AG10803 (cell line): ENCODE measurements at regions not wholly inside any gene's neighbourhood (a gene's known extent, or its start where the extent isn't known, plus 50 kb on each side); places are given as distances from the start of the nearest gene placed in this dataset.

Experiments
- DNase-seq: peaks from one replicate; pipeline ENCODE4 v3.0.0; 2010; ENCODE audit warnings: low read depth
- H3K4me3 ChIP-seq: 2 replicates; pipeline ENCODE4 v1.5.1; 2011; ENCODE audit warnings: mild to moderate bottlenecking, low read length, control low read depth
- TF ChIP-seq, protein P1 (sequence below): conservative IDR thresholded peaks from 2 replicates; pipeline ENCODE4 v1.5.1; 2011; ENCODE audit warnings: mild to moderate bottlenecking, low read length, control low read depth, inconsistent platforms

DNA sequence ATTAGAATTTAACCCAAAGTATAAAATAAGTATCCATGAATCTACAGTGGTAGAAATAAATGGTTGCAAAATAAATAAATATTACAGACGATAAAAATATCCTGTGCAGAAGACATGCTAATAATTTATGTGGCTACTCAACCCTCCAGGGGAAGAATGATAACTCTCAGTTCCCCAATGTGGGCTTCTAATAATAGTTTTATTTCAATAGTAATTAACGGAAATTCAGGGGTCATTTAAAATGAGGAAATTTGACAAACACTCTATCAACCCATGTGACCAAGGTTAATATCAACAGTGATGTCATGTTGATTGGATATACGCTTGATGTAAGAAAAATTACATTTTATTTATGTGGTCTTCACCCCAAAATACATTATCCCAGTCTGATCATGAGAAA, 1082.6 kb upstream of the LRRTM3 start:
- TF ChIP-seq, protein P1, sequence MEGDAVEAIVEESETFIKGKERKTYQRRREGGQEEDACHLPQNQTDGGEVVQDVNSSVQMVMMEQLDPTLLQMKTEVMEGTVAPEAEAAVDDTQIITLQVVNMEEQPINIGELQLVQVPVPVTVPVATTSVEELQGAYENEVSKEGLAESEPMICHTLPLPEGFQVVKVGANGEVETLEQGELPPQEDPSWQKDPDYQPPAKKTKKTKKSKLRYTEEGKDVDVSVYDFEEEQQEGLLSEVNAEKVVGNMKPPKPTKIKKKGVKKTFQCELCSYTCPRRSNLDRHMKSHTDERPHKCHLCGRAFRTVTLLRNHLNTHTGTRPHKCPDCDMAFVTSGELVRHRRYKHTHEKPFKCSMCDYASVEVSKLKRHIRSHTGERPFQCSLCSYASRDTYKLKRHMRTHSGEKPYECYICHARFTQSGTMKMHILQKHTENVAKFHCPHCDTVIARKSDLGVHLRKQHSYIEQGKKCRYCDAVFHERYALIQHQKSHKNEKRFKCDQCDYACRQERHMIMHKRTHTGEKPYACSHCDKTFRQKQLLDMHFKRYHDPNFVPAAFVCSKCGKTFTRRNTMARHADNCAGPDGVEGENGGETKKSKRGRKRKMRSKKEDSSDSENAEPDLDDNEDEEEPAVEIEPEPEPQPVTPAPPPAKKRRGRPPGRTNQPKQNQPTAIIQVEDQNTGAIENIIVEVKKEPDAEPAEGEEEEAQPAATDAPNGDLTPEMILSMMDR, result no peak
- no peak for DNase-seq
- H3K4me3 ChIP-seq, result no peak overlapping the region

DNA sequence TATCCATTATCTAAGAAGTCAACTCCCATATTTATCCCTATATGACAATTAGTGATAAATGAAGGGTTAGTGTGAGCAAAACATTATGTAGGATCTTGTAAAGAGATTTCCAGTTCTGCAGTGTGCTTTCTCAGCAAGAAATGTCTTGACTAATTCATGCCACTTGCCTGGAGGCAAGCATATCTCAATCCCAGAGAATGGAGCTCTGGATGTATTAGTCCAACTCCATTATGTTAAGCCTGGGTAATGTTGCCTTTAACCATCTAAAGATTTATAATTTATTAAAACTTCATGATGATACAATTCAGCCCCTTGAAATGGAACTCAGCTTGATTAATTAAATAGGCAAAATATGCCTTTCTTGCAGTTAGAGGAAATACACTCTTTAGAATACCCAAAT, 1079.9 kb upstream of the LRRTM3 start:
- TF ChIP-seq, protein P1, result no peak
- no peak for DNase-seq

DNA sequence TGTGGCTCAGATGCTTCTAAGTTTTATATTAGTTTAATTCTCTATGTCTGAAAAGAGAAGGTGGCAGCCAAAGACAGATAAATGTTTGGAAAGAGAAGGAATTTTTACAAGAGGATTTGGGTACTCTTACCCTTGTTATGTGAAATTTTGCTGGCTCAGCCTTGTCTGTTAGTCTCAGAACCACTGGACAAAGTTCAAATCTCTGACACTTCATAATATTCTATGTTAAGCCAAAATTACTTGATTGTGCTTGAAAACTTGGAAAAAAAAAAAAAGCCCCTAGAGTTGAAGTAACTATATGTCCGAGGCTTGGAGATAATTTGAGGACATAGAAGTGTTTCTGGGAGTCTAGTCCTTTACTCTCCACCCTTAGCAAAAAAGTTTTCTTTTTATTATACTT, 1079.3 kb upstream of the LRRTM3 start:
- TF ChIP-seq, protein P1, result no peak
- DNase-seq, result no peak
- H3K4me3 ChIP-seq, result no peak overlapping the region

More for the DNA sequence above, 1079.9 kb upstream of the LRRTM3 start:
- H3K4me3 ChIP-seq, result no peak overlapping the region

DNA sequence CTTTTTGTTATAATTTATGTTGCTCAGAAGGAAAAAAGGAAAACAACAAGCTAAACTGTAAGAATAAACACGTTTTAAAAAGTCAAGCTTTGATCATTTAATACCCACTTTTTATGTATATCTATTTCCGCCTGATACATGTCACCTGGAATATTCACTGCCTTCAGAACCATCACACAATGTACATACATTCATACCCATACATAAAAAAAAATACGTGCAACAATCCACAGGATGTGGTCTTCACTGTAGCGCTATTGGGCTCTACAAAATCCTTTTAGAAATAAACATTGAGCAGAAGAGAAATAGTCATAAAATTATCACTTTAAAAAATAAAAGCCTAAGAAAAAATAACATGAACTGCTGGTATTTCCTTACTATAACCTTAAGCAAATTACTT, 1078.9 kb upstream of the LRRTM3 start:
- no peak for DNase-seq
- H3K4me3 ChIP-seq, result no peak overlapping the region
- TF ChIP-seq, protein P1, result no peak

DNA sequence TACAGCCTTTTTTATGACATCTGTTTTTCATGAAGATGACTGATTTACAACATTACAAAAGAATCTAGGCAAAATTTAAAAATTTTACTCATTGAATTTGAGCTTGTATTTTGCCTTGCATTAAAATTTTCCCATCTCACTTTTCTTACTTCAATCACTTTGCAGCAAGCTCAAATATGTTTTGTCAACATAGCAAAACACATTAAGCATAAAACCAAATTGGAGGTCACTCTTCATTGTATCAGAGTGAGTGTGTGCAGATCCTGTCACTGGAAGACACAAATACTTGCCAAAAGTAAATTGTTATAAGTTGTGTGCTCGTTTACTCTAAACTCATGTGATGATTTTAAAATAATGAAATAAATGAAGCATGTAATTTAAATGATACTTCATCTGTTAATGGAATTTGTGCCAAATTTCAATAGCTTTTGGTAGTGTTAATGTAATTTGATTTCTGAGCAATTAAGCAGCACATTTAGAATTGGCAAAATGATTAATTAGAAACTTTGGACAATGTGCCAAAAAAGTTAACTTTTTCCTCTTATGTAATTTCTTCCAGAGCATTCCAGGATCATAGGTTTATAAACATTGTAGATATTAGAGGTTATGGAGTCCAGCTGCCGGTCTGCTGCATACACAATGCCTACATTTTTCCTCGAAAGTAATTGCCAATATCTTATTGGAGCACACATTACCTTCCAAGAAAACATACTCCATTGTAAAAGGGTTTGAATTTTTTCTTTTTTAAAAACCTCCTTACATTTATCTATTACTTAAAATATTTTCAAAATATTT, 1078.2 kb upstream of the LRRTM3 start:
- TF ChIP-seq, protein P1, result no peak
- no peak overlapping the region for H3K4me3 ChIP-seq
- no peak for DNase-seq

DNA sequence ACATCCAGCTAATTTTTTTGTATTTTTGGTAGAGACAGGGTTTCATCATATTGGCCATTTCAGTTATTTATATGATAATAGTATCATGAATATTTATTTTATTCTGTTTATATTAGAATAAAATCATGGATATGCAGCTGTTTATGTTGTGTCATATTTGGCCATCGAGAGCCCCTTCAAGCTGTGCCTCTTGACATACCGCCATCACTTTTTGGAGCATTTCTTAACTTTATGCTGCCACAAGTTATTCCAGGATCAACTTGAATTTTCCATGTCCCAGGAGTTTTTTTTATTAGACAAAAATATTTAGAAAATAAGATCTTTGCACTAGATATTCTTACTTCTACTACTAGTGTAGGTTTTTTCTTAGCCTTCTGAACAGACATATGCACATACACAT, 1067.0 kb upstream of the LRRTM3 start:
- DNase-seq, result no peak
- TF ChIP-seq, protein P1, result no peak
- no peak overlapping the region for H3K4me3 ChIP-seq

DNA sequence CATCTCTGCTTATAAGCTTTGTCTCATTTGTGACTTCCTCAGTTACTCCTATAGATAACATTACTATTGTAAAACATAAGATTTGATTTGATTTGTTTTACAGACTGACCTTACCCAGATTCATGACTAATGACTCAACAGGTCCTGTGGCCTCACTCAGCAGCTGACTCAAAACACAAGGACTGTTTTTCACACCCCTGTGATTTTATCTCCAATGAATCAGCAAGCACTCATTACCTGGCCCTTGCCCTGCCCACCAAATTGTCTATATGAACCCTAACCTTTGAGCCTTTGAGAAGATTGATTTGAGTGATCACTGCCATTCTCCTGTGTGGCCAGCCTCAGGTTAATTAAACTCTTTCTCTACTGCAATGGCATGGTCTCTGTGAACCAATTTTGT, 1064.6 kb upstream of the LRRTM3 start:
- no peak overlapping the region for H3K4me3 ChIP-seq
- TF ChIP-seq, protein P1, result no peak
- no peak for DNase-seq
